ENCODE measurements at regions not wholly inside any gene's neighbourhood (a gene's known extent, or its start where the extent isn't known, plus 50 kb on each side); places are given as distances from the start of the nearest gene placed in this dataset.
"Not testable (repeated sequence)": the region's sequence is repeated elsewhere in the genome, so short reads cannot be mapped to it uniquely, and the experiment has no call there.

GRCh38 chr9:41754403-41754802 lies 374.8 kb downstream of the CNTNAP3B start:
- TF ChIP-seq, protein P1, sequence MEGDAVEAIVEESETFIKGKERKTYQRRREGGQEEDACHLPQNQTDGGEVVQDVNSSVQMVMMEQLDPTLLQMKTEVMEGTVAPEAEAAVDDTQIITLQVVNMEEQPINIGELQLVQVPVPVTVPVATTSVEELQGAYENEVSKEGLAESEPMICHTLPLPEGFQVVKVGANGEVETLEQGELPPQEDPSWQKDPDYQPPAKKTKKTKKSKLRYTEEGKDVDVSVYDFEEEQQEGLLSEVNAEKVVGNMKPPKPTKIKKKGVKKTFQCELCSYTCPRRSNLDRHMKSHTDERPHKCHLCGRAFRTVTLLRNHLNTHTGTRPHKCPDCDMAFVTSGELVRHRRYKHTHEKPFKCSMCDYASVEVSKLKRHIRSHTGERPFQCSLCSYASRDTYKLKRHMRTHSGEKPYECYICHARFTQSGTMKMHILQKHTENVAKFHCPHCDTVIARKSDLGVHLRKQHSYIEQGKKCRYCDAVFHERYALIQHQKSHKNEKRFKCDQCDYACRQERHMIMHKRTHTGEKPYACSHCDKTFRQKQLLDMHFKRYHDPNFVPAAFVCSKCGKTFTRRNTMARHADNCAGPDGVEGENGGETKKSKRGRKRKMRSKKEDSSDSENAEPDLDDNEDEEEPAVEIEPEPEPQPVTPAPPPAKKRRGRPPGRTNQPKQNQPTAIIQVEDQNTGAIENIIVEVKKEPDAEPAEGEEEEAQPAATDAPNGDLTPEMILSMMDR (conservative IDR thresholded peaks at IDR 0.05; ENCODE audit: low read depth, low read length) = not testable (repeated sequence)
- not testable (repeated sequence) for TF ChIP-seq ELK1 (IDR thresholded peaks at IDR 0.05; ENCODE audit: borderline replicate concordance, low read depth, low read length); RFX5 (IDR thresholded peaks at IDR 0.05; ENCODE audit: low read depth, low read length); RAD21 (IDR thresholded peaks at IDR 0.05; ENCODE audit: low read length); POLR2A (IDR thresholded peaks at IDR 0.05; ENCODE audit: low read depth, low read length); MAFK (IDR thresholded peaks at IDR 0.05; ENCODE audit: low read depth, low read length)
